Femur (tissue), 1 donor: ENCODE measurements at regions not wholly inside any gene's neighbourhood (a gene's known extent, or its start where the extent isn't known, plus 50 kb on each side); places are given as distances from the start of the nearest gene placed in this dataset.

Source experiments
- DNase-seq: peaks from one replicate; pipeline ENCODE4 v3.0.0-alpha.2; 2017

GRCh38 chr5:145708169-145708568, 127.0 kb downstream of the PRELID2 start:
- no peak for DNase-seq

- no peak for DNase-seq
Measured at GRCh38 chr5:145704724-145705123, 130.4 kb downstream of the PRELID2 start.

- no peak for DNase-seq
Measured at GRCh38 chr5:145703856-145704255, 131.3 kb downstream of the PRELID2 start.

DNA sequence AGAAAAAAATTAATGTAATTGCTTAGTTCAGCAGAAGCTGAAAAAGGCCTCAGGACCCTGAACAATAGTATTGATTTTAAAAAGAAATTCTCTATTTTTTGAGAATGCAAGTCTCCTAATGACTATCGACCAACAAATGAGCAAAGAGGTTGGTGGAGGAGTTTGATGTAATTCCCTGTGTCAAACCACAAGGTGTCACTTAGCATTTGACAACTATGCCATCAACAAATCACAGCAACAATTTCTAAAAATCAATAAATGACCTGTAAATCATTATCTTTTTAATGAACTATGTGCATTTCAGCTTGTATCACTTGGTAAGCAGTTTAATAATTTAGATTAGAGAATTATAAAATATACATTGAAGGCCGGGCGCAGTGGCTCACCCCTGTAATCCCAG, 133.7 kb downstream of the PRELID2 start:
- DNase-seq, result no peak

DNA sequence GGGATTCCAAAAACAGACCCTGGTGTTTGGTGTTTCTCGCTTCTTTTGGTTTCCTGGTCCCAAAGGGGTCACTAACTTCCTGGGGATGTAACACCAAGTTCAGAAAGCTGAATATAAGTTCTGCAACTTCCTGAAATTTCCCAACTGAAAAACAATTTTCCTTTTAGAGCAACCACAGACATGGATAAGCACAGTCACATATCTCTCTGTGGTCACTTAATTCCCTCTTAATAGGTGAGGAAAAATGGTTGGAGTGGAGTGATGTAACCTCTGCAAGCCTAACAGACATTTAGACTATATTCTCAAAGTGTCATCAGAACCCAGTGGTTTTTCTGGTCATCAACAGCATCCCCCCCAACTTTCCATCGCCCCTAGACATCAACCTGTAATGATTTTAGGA, 135.3 kb downstream of the PRELID2 start:
- no peak for DNase-seq

DNA sequence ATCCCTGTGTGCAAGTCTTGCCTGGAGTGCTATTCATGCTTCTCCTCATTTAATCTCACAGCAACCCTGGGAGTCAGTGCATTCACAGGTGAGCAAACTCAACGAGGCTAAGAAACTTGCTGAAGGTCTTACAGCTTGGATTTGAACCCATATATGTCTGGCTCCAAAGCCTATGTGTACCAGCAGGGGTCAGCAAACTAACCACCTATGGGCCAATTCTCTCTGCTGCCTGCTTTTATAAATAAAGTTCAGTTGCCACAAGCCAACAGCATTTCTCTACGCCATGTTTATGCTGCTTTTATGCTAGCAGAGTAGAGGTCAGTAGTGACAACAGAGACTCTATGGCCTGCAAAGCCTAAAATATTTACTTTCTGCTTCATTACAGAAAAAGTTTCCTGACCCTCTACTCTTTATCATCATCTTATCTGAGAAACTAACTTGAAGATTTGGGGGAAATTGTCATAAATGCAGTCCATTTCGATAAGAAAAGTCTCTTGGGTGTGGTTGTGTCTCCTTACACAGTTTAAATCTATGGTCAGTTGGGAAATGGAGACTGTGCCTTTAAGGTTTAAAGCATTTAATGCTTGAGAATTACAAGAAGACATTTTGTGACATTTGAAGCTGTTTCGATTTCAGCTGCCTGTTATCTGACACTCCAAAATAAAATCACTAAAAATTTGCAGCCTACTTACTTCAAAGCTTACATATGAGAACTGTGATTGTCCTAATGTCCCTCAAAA, 137.7 kb downstream of the PRELID2 start:
- no peak for DNase-seq

- DNase-seq, result no peak
Measured at GRCh38 chr5:145689235-145689634, 145.9 kb downstream of the PRELID2 start.

DNA sequence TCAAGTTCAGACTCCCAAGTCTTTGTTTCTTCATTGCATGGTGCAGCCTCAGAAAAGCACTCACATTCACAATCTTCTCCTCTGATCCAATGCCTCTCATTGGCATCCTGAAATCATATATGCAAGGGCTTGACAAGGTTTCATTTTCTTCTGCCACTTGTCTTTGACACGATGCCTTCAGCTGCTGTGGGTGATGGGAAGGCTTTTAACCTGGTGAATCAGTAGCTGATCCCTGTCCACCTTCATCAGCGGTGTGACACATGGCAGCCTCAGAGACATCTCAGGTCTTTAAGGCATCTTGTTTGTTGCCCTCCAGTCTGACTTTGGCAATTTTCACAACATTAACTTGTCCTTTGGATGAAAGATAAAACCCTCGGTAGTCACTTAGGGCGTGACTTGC, 147.2 kb downstream of the PRELID2 start:
- DNase-seq, result no peak

GRCh38 chr5:145685417-145685816, 149.7 kb downstream of the PRELID2 start:
- DNase-seq, result no peak

GRCh38 chr5:145683431-145683830, 151.7 kb downstream of the PRELID2 start:
- no peak for DNase-seq

- DNase-seq, result peak; percentile 36
Measured at GRCh38 chr5:145682197-145682899, 152.8 kb downstream of the PRELID2 start.

GRCh38 chr5:145681686-145682085, 153.5 kb downstream of the PRELID2 start:
- DNase-seq, result peak; percentile 24

GRCh38 chr5:145681216-145681615, 153.9 kb downstream of the PRELID2 start:
- DNase-seq, result no peak

- peak; percentile 72 for DNase-seq
Measured at GRCh38 chr5:145680767-145681166, 154.4 kb downstream of the PRELID2 start.

GRCh38 chr5:145680169-145680568, 155.0 kb downstream of the PRELID2 start:
- no peak for DNase-seq

GRCh38 chr5:145678255-145678654, 156.9 kb downstream of the PRELID2 start:
- DNase-seq, result no peak

DNA sequence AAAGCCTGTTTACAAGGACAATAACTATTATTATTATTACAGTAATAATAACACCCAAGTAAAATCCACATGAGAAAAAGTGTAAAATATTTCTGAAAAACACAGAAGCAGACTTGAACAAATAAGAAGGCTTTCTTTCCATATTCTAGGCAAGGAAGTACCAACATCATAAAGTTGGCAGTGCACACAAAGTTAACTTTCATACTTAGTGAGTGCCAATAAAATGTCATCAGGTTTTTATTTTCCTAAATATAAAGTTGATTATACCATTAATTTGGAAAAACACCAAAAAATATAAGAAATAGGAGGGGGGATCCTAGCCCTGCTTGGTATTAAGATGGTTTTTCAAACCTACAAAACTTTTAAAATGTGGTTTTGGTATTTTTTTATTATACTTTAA, 161.4 kb downstream of the PRELID2 start:
- DNase-seq, result no peak

DNA sequence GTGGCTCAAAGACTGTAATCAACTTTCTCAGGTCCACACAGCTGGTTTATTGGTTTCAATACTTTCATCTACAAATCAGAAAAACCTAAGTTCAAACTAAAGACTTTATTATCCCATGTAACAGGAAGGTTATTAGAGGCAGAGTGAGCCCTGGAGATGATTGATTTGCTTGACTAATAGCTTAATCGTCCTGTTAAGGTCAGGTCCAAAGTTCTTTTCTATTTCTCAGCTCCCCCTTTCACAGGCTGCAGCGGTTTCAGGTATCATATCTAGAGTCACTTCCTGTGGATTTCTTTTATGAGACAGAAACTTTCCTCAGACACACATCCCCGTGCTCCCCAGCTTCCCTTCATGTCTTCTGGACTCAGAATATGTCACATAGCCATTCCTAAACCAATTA, 166.4 kb downstream of the PRELID2 start:
- DNase-seq, result no peak

DNA sequence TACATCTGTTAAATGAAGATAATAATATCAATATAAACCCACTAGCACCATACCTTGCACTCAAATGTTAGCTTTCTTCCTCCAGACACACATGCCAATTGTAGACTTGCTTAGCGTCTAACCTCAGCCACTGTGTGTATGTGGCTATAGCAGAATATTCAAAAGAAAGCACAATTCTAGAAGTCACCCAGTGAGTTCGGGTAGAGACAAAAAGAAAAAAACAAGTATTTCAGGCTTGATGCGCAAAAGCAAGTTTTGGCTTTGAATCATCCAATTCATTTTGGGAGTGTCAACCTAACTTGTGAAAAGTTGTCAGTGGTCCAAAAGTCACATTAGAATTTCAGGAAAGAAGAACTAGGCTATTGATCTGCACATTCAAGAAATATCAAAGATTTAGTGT, 167.4 kb downstream of the PRELID2 start:
- no peak for DNase-seq

- DNase-seq, result no peak
Measured at GRCh38 chr5:145666591-145666990, 168.6 kb downstream of the PRELID2 start.

DNA sequence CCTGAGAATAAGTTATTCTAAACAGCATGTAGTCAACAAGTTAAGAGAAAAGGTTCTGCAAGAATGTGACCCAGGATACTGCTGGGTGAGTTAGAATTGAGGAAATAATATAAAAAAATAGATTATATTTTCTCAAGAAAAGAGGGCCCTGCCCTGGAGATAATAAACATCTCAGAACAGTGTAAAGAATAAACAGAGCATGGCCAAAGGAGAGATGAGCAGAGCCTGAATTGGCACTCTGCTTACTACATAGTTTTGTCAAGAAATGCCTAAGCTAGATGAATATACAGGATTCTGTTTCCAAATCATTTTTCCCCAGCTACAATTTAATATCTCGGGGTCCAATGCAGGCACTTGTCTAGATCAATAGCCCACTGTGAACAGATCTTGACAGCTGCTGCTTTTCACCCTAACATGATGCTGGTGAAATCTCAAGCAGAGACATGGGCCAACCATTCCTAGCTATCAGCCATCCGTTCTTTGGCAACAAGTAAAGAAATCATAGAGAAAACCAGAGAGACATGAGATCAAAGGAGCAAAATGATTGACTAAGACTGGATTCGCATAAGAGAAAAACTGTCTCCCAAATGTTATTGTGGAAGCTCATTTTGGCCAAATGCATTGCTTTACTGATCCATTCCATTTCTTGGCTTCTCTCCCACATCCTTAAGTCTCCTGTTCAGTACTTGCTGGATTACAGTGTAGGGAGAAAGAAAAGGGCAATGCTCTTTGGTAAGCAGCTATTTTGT, 173.2 kb downstream of the PRELID2 start:
- DNase-seq, result no peak

- DNase-seq, result no peak
Measured at GRCh38 chr5:145660897-145661640, 174.1 kb downstream of the PRELID2 start.

DNA sequence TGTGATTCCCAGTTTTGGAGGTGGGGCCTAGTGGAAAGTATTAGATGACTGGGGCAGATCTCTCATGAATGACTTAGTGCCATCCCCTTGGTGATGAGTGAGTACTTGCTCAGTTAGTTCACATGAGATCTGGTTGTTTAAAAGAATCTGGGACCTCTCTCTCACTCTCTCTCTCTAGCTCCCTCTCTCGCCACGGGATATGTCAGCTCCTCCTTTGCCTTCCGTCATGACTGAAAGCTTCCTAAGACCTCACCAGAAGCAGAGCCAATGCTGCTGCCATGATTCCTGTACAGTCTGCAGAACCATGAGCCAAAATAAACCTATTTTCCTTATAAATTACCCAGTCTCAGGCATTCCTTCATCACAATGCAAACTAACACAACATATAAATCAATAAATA, 176.7 kb downstream of the PRELID2 start:
- DNase-seq, result no peak
